Tibial nerve (tissue), 4 donors: ENCODE measurements at regions not wholly inside any gene's neighbourhood (a gene's known extent, or its start where the extent isn't known, plus 50 kb on each side); places are given as distances from the start of the nearest gene placed in this dataset.

Experiments
- EP300 ChIP-seq, 2 donors: sonication (generic); formaldehyde crosslinking; IDR thresholded peaks; one replicate each; pipeline ENCODE4 v1.6.1; 2017; ENCODE audit warnings: antibody characterized with exemption in 2 of 2, mild to moderate bottlenecking in 1 of 2
- POLR2A ChIP-seq, 2 donors: fragments of 450-650 bp; IDR thresholded peaks; one replicate each; pipeline ENCODE4 v1.6.1; 2017; ENCODE audit warnings: antibody characterized with exemption in 2 of 2, mild to moderate bottlenecking in 2 of 2, moderate library complexity in 2 of 2
- TF ChIP-seq, protein P1 (sequence below), 5 experiments: fragments of 200-600 bp in 3 of 5; fragments of 450-650 bp in 2 of 5; sonication (generic) in 3 of 5; IDR thresholded peaks; one replicate each; pipeline ENCODE4 v1.5.1; 2016 to 2019; ENCODE audit warnings: antibody characterized with exemption in 5 of 5, mild to moderate bottlenecking in 3 of 5, moderate library complexity in 2 of 5

DNA sequence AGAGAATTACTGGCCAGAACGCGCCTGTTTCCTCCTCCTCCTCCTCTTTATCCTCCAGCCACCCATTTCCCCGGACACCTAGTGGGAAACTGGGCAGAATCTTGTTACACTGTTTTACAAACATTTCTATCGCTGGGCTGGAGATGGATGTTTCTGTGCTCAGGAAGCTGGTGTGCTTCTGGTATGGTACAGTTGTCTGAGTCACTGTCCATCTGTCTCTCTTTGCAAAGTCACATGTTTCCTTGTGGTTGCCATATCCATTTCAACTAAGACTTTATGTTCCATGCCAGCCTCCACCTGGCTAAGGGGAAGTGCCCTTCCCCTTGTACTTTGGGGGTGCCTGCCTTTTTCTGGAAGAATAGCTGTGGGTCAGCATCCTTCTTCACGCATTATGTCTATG lies 52.9 kb upstream of the SLC22A16 start:
- TF ChIP-seq, protein P1, sequence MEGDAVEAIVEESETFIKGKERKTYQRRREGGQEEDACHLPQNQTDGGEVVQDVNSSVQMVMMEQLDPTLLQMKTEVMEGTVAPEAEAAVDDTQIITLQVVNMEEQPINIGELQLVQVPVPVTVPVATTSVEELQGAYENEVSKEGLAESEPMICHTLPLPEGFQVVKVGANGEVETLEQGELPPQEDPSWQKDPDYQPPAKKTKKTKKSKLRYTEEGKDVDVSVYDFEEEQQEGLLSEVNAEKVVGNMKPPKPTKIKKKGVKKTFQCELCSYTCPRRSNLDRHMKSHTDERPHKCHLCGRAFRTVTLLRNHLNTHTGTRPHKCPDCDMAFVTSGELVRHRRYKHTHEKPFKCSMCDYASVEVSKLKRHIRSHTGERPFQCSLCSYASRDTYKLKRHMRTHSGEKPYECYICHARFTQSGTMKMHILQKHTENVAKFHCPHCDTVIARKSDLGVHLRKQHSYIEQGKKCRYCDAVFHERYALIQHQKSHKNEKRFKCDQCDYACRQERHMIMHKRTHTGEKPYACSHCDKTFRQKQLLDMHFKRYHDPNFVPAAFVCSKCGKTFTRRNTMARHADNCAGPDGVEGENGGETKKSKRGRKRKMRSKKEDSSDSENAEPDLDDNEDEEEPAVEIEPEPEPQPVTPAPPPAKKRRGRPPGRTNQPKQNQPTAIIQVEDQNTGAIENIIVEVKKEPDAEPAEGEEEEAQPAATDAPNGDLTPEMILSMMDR (IDR thresholded peaks at IDR 0.05) = no peak
- TF ChIP-seq POLR2A (IDR thresholded peaks at IDR 0.05) (no peak), EP300 (IDR thresholded peaks at IDR 0.05) (no peak)
